ENCODE measurements at regions not wholly inside any gene's neighbourhood (a gene's known extent, or its start where the extent isn't known, plus 50 kb on each side); places are given as distances from the start of the nearest gene placed in this dataset.

DNA sequence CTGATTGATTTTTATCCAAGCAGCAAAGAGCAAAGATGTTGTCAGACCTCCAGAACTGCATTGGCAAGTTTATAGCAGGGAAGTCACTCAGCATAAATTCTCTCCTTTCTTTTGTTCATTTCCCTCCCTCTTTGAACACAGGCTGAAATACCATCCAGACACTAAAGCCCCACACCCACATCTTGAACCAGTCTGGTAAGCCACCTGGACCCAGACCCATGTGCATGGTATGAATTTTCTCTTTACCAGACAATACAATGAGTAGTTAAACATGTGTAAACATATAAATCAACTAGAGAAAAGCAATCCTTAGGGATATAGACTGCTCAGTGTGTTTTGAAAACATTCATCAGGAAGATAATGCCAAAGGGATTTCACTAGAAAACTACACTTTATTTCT is 488.3 kb upstream of the FLRT2 start:
- H3K4me3 ChIP-seq (ENCODE audit: control insufficient read depth, low read depth, low read length), result no peak overlapping the region
- no peak for DNase-seq (ENCODE audit: low read depth)
- TF ChIP-seq, protein P1, sequence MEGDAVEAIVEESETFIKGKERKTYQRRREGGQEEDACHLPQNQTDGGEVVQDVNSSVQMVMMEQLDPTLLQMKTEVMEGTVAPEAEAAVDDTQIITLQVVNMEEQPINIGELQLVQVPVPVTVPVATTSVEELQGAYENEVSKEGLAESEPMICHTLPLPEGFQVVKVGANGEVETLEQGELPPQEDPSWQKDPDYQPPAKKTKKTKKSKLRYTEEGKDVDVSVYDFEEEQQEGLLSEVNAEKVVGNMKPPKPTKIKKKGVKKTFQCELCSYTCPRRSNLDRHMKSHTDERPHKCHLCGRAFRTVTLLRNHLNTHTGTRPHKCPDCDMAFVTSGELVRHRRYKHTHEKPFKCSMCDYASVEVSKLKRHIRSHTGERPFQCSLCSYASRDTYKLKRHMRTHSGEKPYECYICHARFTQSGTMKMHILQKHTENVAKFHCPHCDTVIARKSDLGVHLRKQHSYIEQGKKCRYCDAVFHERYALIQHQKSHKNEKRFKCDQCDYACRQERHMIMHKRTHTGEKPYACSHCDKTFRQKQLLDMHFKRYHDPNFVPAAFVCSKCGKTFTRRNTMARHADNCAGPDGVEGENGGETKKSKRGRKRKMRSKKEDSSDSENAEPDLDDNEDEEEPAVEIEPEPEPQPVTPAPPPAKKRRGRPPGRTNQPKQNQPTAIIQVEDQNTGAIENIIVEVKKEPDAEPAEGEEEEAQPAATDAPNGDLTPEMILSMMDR (IDR thresholded peaks at IDR 0.05; ENCODE audit: control insufficient read depth, insufficient read depth, low read depth, low read length, missing control alignments), result no peak

DNA sequence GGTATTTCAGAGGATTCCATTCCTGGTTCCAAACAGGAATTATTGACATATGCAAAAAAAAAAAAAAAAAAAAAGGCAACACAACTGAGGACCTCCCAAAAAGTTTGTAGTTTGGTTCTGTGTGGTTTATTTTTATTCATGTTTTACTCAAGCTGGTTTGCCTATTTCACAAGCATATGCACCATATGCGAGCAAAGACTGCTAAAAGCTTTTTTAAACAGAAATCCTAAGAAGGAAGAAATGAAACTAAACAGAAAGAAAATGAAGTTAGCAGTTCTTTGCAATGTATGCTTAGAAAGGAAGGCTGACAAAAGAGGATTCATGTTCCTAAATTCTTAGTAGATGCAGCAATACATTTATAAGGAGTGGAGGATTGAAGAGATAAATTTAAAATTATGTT is 487.6 kb upstream of the FLRT2 start:
- no peak overlapping the region for H3K4me3 ChIP-seq (ENCODE audit: control insufficient read depth, low read depth, low read length)
- TF ChIP-seq, protein P1 (IDR thresholded peaks at IDR 0.05; ENCODE audit: control insufficient read depth, insufficient read depth, low read depth, low read length, missing control alignments), result no peak
- no peak for DNase-seq (ENCODE audit: low read depth)

DNA sequence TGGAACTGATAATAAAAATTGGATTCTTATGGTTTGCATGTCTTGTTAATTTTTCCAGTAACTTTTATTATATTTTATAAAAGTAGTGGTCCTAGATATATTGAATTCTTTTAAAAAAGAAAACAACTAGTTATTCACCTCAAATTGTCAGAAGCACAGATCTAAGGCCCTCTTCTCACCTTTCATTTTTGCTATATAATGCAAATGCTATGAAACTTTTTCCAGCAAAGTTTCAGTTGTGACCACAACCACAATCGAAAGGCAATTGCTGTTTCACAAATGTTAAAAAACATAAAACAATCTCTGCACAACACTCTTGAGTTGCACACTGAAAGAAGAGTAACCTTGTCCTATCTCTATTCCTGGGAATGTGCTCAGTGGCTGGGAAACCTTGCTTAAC is 479.8 kb upstream of the FLRT2 start:
- TF ChIP-seq, protein P1 (IDR thresholded peaks at IDR 0.05; ENCODE audit: control insufficient read depth, insufficient read depth, low read depth, low read length, missing control alignments), result no peak
- DNase-seq (ENCODE audit: low read depth), result no peak
- no peak overlapping the region for H3K4me3 ChIP-seq (ENCODE audit: control insufficient read depth, low read depth, low read length)

GRCh38 chr14:85052646-85053045 is 477.3 kb upstream of the FLRT2 start:
- no peak for DNase-seq (ENCODE audit: low read depth)
- TF ChIP-seq, protein P1 (IDR thresholded peaks at IDR 0.05; ENCODE audit: control insufficient read depth, insufficient read depth, low read depth, low read length, missing control alignments), result no peak
- H3K4me3 ChIP-seq (ENCODE audit: control insufficient read depth, low read depth, low read length), result no peak overlapping the region

DNA sequence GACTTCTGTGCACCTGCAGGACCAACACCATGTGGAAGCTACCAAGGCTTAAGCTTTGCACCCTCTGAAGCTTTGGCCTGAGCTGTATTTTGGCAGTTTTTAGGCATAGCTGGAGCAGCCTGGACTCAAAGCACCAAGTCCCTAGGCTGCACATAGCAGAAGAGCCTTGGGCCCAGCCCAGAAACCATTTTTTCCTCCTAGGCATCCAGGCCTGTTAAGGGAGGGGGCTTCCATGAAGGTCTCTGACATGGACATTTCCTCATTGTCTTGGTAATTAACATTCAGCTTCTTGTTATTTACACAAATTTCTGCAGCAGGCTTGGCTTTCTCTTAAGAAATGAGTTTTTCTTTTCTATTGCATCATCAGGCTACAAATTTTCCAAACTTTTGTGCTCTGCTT is 475.8 kb upstream of the FLRT2 start:
- no peak overlapping the region for H3K4me3 ChIP-seq (ENCODE audit: control insufficient read depth, low read depth, low read length)
- TF ChIP-seq, protein P1 (IDR thresholded peaks at IDR 0.05; ENCODE audit: control insufficient read depth, insufficient read depth, low read depth, low read length, missing control alignments), result no peak
- DNase-seq (ENCODE audit: low read depth), result no peak

DNA sequence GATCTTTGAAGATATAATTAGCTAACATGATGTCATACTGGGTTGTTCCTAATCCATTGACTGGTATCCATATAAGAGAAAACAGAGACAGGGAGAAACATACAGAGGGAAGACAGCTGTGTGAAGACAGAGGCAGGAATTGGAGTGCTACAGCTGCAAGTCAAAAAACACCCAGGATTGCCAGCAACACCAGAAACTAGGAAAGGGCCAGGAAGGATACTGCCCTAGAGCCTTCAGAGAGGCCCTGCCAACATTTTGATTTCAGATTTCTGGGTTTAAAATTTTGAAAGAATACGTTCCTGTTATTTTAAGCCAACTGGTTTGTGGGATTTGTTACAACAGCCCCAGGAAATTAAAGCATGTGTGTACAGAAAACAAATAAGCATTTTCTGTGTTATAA is 473.7 kb upstream of the FLRT2 start:
- no peak overlapping the region for H3K4me3 ChIP-seq (ENCODE audit: control insufficient read depth, low read depth, low read length)
- DNase-seq (ENCODE audit: low read depth), result no peak
- TF ChIP-seq, protein P1 (IDR thresholded peaks at IDR 0.05; ENCODE audit: control insufficient read depth, insufficient read depth, low read depth, low read length, missing control alignments), result no peak

GRCh38 chr14:85057221-85057620 is 472.7 kb upstream of the FLRT2 start:
- TF ChIP-seq, protein P1 (IDR thresholded peaks at IDR 0.05; ENCODE audit: control insufficient read depth, insufficient read depth, low read depth, low read length, missing control alignments), result no peak
- H3K4me3 ChIP-seq (ENCODE audit: control insufficient read depth, low read depth, low read length), result no peak overlapping the region
- DNase-seq (ENCODE audit: low read depth), result no peak
